Spleen (tissue), 7 donors: ENCODE measurements at regions not wholly inside any gene's neighbourhood (a gene's known extent, or its start where the extent isn't known, plus 50 kb on each side); places are given as distances from the start of the nearest gene placed in this dataset.

ENCODE experiments used
- CTCF ChIP-seq, 11 experiments: fragments of 200-600 bp in 7 of 11; fragments of 450-650 bp in 4 of 11; sonication (generic) in 4 of 11; IDR thresholded peaks in 8 of 11; conservative IDR thresholded peaks in 3 of 11; 1 replicate in 7 of 11; 2 replicates in 4 of 11; pipeline versions ENCODE4 v1.4.0 to v1.8.0; 2016 to 2021; ENCODE audit warnings: antibody characterized with exemption in 11 of 11, inconsistent platforms in 4 of 11, mild to moderate bottlenecking in 1 of 11
- POLR2A ChIP-seq, 3 donors: fragments of 450-650 bp; IDR thresholded peaks; one replicate each; pipeline ENCODE4 v1.5.1; 2017; ENCODE audit warnings: antibody characterized with exemption in 3 of 3, mild to moderate bottlenecking in 1 of 3
- donor health status: DM: no; HTN: no; CAD: no; lungs with moderate emphysema.
- donor health status: DM: no; HTN: no; CAD: no.
- donor health status: DM: no; HTN: no; CAD: no.

GRCh38 chr9:7333719-7334118, 465.9 kb downstream of the DMAC1 start:
- TF ChIP-seq POLR2A (IDR thresholded peaks at IDR 0.05) (no peak), CTCF (IDR thresholded peaks at IDR 0.05 in 8 of 11, conservative IDR thresholded peaks at IDR 0.05 in 3 of 11) (no peak)
